ENCODE measurements at regions not wholly inside any gene's neighbourhood (a gene's known extent, or its start where the extent isn't known, plus 50 kb on each side); places are given as distances from the start of the nearest gene placed in this dataset.
"Not testable (repeated sequence)": the region's sequence is repeated elsewhere in the genome, so short reads cannot be mapped to it uniquely, and the experiment has no call there.

GRCh38 chr9:87382900-87383299 lies 114.8 kb upstream of the DAPK1 start:
- DNase-seq: no peak

DNA sequence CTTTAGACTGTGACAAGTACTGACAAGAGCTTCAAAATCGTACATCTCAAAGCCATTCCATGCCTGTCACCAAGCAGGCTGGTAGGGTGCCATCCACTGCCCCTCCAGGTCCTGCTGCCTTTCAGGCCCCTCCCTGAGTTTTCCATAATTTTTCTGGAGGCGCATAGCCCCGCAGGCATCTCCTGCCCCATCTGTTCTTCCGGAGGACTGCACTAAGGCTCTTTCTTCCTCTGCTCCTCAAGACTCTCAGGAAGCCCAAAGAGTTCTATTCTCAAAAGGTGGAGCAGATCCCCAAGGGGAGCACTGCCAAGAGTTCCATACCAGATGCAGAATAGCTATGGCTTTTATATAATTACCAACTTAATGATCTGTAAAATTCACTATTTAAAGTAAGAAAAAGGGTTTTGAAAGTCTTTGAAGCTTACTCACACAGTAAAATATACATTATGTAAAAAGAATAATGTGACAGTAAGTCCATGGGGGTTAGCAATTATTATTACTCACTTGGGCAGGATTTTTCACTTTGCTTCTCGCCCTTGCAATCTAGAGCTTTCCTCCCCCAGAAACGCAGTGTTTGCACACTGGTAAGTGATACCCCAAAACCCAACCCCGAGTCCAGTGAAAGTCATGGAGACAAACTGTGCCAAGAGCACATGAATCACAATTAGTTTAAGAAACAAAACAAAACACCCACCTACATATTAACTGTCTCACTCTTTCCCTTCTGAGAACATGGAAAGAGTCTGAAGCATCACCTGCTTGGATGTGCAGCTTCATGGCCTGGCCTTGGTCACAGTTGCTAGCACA lies 114.1 kb upstream of the DAPK1 start:
- DNase-seq: no peak

GRCh38 chr9:87386490-87387025 lies 111.1 kb upstream of the DAPK1 start:
- DNase-seq: peak; percentile 17

DNA sequence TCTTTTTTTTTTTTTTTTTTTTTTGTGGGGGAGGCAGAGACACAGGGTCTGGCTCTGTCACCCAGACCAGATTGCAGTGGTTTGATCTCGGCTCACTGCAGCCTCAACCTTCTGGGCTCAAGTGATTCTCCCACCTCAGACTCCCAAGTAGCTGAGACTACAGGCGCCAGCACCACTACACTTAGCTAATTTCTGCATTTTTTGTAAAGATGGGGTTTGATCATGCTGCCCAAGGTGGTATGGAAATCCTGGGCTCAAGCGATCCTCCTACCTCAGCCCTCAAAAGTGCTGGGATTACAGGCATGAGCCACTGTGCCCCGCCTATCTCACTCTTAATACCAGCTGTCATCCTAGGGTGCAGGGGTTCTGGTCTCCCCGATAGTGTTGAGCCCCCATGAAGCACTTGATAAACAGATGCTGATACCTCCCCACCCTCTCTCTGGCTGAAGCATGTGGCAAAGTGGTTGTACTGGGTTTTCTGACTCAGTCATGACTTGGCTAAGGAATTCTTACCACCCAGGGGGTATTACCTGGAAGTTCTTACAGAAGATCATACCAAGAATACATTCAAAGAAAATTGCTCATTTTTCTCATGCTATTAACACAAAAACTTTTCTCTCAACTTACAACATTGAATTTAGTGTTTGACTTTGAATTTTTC lies 110.2 kb upstream of the DAPK1 start:
- no peak for DNase-seq

- not testable (repeated sequence) for DNase-seq
These were observed 109.0 kb upstream of the DAPK1 start for GRCh38 chr9:87388708-87389107.

DNA sequence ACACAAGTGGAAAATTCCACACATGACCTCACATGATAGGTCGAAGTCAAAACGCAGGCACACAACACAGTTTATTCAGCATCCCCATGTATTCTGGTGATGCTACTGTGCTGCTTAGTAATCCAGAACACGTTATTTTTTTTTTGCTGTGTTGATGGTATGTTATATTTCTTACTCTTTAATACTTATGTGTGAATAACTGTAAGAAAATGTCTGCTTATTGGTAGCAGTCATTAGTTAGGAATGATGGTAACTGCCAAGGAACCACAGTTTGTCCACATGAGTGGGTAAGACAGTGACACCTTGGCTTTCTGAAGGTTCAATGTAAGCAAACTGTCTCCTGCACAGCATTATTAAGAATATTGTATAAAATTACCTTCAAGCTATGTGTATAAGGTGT lies 107.7 kb upstream of the DAPK1 start:
- DNase-seq: no peak

DNA sequence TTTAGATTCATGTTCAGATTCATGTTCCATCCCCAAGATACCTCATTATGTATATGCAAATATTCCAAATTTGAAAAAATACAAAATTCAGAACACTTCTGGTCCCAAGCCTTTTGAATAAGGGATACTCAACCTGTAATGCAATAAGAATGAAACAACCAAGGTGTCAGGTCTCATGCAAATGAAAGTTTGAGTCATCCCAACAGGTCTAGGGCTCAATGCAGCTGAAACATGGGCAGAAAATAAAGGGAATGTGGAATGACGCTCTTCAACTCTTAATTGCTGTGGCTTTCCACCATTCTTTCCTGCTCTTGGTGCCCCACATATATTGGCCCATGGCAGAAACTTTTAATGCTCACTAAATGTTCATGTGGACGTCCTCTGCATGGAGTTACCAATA lies 107.3 kb upstream of the DAPK1 start:
- no peak for DNase-seq

DNA sequence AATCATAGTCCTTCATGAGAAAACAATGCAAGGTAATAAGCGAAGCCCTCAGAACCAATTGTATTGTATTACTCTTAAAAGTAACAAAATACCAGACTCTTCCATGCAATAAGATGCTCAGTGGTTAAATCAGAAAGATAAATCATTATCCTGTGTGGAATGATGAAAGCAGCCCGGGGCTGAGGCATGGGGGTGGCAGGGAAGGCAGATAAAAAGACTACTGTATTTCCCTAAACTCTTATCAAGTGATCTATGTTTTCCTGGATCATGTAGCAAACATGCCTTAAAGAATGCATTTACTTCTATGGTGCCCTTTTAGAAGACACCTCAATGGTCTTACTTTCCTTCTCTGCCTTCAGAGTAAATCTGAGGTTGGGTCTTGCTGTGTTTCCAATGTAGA lies 105.6 kb upstream of the DAPK1 start:
- DNase-seq: no peak

DNA sequence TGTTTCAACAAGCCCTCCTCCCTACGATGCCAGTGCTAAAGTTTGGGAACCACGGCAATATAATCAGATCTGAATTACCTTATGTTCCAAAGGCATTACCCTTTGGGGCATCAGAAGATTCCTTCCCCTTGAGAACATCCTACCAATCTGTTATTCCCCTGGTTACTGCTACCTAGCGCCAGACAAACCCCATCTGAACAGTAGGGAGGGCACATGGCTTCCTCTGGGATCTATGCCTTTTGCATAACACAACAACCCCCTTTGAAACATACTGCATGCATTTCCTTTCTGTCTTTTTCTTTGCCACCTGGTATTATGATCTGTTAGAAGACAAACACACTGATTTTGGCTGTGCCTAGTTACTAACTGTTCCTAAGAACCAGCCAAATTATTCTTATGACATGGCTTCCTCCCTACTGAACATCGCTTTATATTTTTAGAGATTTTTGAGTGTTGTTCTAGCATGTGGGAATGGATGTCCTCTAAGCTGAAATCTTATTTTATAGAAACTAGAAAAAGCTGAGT lies 103.9 kb upstream of the DAPK1 start:
- DNase-seq: no peak

GRCh38 chr9:87395804-87396479 lies 101.7 kb upstream of the DAPK1 start:
- DNase-seq: peak; percentile 21

DNA sequence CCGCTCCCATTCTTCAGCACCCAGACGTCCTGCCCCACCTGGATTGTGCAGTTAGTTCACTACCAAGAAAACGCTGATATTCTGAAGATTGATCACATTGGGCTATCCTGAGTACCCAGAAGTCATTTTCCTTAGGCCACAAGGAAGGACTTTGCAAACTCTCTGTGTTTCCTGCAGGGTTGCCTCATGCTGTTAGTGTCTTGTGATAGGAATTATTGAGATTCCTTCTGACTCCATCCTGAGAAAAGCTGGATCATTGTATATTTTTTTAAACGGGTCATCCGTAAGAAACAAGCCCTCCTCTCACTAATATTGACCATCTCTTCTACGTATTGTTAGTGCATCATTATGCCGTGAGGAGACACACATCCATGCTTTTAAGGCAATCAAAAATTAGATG lies 96.0 kb upstream of the DAPK1 start:
- DNase-seq: no peak

GRCh38 chr9:87402537-87402936 lies 95.1 kb upstream of the DAPK1 start:
- no peak for DNase-seq

- DNase-seq: no peak
These were observed 91.8 kb upstream of the DAPK1 start for GRCh38 chr9:87405677-87406542.

GRCh38 chr9:87406543-87407166 lies 91.0 kb upstream of the DAPK1 start:
- no peak for DNase-seq

DNA sequence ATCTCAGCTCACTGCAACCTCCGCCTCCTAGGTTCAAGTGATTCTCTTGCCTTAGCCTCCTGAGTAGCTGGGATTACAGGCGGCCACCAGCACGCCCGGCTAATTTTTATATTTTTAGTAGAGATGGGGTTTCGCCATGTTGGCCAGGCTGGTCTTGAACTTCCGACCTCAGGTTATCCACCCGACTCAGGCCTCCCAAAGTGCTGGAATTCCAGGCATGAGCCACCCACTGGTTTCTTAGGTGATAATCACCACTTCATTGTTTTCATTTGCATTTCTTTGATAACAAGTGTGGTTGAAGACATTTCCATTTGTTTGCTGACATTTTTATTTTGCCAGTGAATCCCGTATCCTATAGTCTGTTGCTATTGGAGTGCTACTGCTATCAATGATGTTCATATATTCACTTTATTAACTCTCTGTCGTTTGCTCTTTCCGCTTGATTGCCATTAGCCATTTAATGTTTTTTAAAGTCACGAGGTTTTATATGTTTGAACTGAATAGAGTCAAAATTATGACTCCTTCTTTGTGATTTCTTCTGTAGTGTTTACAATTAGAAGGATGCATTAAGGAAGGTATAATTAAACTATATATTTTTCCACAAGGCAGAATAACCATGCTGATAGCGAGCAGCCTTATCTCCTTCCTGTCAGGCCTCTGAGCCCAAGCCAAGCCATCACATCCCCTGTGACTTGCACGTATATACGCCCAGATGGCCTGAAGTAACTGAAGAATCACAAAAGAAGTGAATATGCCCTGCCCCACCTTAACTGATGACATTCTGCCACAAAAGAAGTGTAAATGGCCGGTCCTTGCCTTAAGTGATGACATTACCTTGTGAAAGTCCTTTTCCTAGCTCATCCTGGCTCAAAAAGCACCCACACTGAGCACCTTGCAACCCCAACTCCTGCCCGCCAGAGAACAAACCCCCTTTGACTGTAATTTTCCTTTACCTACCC lies 87.3 kb upstream of the DAPK1 start:
- DNase-seq: not testable (repeated sequence)

GRCh38 chr9:87420884-87421283 lies 76.8 kb upstream of the DAPK1 start:
- DNase-seq: no peak

GRCh38 chr9:87421734-87422133 lies 75.9 kb upstream of the DAPK1 start:
- DNase-seq: no peak

GRCh38 chr9:87422999-87423398 lies 74.7 kb upstream of the DAPK1 start:
- peak; percentile 4 for DNase-seq

- not testable (repeated sequence) for DNase-seq
These were observed 73.8 kb upstream of the DAPK1 start for GRCh38 chr9:87423885-87424284.

- no peak for DNase-seq
These were observed 72.5 kb upstream of the DAPK1 start for GRCh38 chr9:87425202-87425601.
